Lung (tissue), 11 donors: ENCODE measurements at regions not wholly inside any gene's neighbourhood (a gene's known extent, or its start where the extent isn't known, plus 50 kb on each side); places are given as distances from the start of the nearest gene placed in this dataset.

Source experiments
- ATAC-seq: fragments of 200-7000 bp; cut with Tn5 transposase; one replicate; pipeline ENCODE4 v1.9.1; 2020; ENCODE audit warnings: moderate number of reproducible peaks; ENCODE audit not compliant: insufficient read depth, low FRiP score
- DNase-seq, 3 donors: peaks; one replicate each; pipeline ENCODE4 v3.0.0-alpha.2; 2013 to 2017
- H3K27ac ChIP-seq, 2 donors: one replicate each; pipeline ENCODE4 v1.5.1; 2013; ENCODE audit warnings: mild to moderate bottlenecking in 2 of 2, moderate library complexity in 2 of 2, control low read depth in 1 of 2, inconsistent platforms in 1 of 2, low read depth in 1 of 2, low read length in 1 of 2
- H3K27me3 ChIP-seq, 3 donors: one replicate each; pipeline ENCODE4 v1.5.1; 2013; ENCODE audit warnings: low read length in 2 of 3; ENCODE audit not compliant: control insufficient read depth in 3 of 3, insufficient read depth in 3 of 3
- H3K36me3 ChIP-seq, 4 donors: one replicate each; pipeline ENCODE4 v1.5.1; 2013; ENCODE audit warnings: low read length in 4 of 4, mild to moderate bottlenecking in 1 of 4, moderate library complexity in 1 of 4; ENCODE audit not compliant: control insufficient read depth in 4 of 4, insufficient read depth in 4 of 4
- H3K4me1 ChIP-seq, 5 donors: one replicate each; pipeline ENCODE4 v1.5.1; 2013; ENCODE audit warnings: low read length in 5 of 5, mild to moderate bottlenecking in 2 of 5, moderate library complexity in 1 of 5; ENCODE audit not compliant: control insufficient read depth in 5 of 5, insufficient read depth in 5 of 5
- H3K4me3 ChIP-seq: one replicate; pipeline ENCODE4 v1.5.1; 2013; ENCODE audit warnings: mild to moderate bottlenecking, control low read depth, moderate library complexity
- H3K9ac ChIP-seq, 2 donors: one replicate each; pipeline ENCODE4 v1.5.1; 2013; ENCODE audit warnings: low read length in 2 of 2, control low read depth in 1 of 2; ENCODE audit not compliant: insufficient read depth in 1 of 2
- H3K9me3 ChIP-seq, 4 donors: one replicate each; pipeline ENCODE4 v1.5.1; 2013; ENCODE audit warnings: low read length in 3 of 4, mild to moderate bottlenecking in 1 of 4, moderate library complexity in 1 of 4; ENCODE audit not compliant: control insufficient read depth in 4 of 4, insufficient read depth in 3 of 4
- CTCF ChIP-seq: IDR thresholded peaks from 2 replicates; pipeline ENCODE4 v1.5.1; 2012; ENCODE audit warnings: mild to moderate bottlenecking; ENCODE audit errors: control extremely low read depth, extremely low read depth
- WGBS, 2 donors: extraction: QIAGEN DNeasy Blood & Tissue Kit; methylation state at CpG; one replicate each; pipeline ENCODE4 v1.1.7; 2013; 5-methylcytosine and 5-hydroxymethylcytosine counted together
- donor health status: control.
- donor health status: control.
- donor health status: Bipolar disorder and iron deficiency.
- donor health status: healthy.
- donor health status: DM: yes; HTN: yes; CAD: no.

- Histone ChIP-seq H3K27ac (no peak overlapping the region), H3K27me3 (peaks cover 0 to 7% (median 6%) of the 10 kb centered on the region in 3 donors), H3K4me1 (no peaks in the 10 kb centered on the region), H3K9me3 (no peaks in the 10 kb centered on the region), H3K4me3 (no peak overlapping the region), H3K9ac (no peak overlapping the region), H3K36me3 (no peaks in the 10 kb centered on the region)
- ATAC-seq, result no peak
- DNase-seq, result no peak
- no peak for TF ChIP-seq CTCF
These were observed 856.3 kb downstream of the RPA4 start for GRCh38 chrX:97740044-97740443.

- 48 to 100% methylated on average over 1 of the region's 1 CpG for WGBS, 2 donors
- no peak for TF ChIP-seq CTCF
- Histone ChIP-seq H3K9ac (no peak overlapping the region), H3K4me1 (no peaks in the 10 kb centered on the region), H3K27me3 (peaks cover 0 to 7% (median 6%) of the 10 kb centered on the region in 3 donors), H3K9me3 (no peaks in the 10 kb centered on the region), H3K27ac (no peak overlapping the region), H3K36me3 (no peaks in the 10 kb centered on the region), H3K4me3 (no peak overlapping the region)
- no peak for DNase-seq
- no peak for ATAC-seq
These were observed 857.2 kb downstream of the RPA4 start for GRCh38 chrX:97740886-97741285.

GRCh38 chrX:97743014-97743413, 859.3 kb downstream of the RPA4 start:
- Histone ChIP-seq H3K36me3 (no peaks in the 10 kb centered on the region), H3K9me3 (peaks cover 0 to 2% (median 0%) of the 10 kb centered on the region in 4 donors), H3K27me3 (peaks cover 0 to 7% (median 6%) of the 10 kb centered on the region in 3 donors), H3K4me3 (no peak overlapping the region), H3K4me1 (no peaks in the 10 kb centered on the region), H3K9ac (no peak overlapping the region), H3K27ac (no peak overlapping the region)
- no peak for DNase-seq
- no peak for ATAC-seq
- 80 to 88% methylated on average over 3 of the region's 3 CpGs for WGBS, 2 donors
- TF ChIP-seq CTCF, result no peak

GRCh38 chrX:97747346-97747745, 863.6 kb downstream of the RPA4 start:
- H3K4me1 ChIP-seq, result no peaks in the 10 kb centered on the region
- H3K9ac ChIP-seq, result no peak overlapping the region
- no peak for TF ChIP-seq CTCF
- ATAC-seq, result no peak
- H3K27ac ChIP-seq, result no peak overlapping the region
- no peaks in the 10 kb centered on the region for H3K36me3 ChIP-seq
- peaks cover 0 to 5% (median 0%) of the 10 kb centered on the region in 4 donors for H3K9me3 ChIP-seq
- H3K4me3 ChIP-seq, result no peak overlapping the region
- peaks cover 0 to 20% (median 2%) of the 10 kb centered on the region in 3 donors for H3K27me3 ChIP-seq
- no peak for DNase-seq
- WGBS, 2 donors, result 68 to 77% methylated on average over 7 of the region's 7 CpGs
